ENCODE measurements at regions not wholly inside any gene's neighbourhood (a gene's known extent, or its start where the extent isn't known, plus 50 kb on each side); places are given as distances from the start of the nearest gene placed in this dataset.

DNA sequence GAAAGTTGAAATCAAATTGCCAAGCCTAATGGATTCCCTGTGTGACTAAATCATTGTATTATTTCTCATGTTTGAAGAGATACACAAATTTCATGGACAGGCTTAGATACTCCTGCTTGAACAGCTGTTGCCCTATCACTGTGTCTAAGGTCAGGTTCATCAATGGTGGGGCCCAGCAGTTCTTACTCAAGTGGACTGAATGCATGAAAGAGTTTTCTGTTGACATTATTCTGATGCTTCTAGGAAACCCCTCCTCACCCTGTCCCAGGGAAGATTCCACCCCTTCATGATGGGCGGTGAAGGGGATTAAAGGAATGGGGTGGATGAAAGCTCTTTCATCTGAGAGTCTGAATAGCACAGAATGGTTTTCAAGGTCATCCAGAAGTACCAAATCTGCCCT, 148.8 kb downstream of the INO80D start:
- no peak for DNase-seq (ENCODE audit: extremely low read depth in 1 of 11, low read depth in 9 of 11, low spot score in 4 of 11)

DNA sequence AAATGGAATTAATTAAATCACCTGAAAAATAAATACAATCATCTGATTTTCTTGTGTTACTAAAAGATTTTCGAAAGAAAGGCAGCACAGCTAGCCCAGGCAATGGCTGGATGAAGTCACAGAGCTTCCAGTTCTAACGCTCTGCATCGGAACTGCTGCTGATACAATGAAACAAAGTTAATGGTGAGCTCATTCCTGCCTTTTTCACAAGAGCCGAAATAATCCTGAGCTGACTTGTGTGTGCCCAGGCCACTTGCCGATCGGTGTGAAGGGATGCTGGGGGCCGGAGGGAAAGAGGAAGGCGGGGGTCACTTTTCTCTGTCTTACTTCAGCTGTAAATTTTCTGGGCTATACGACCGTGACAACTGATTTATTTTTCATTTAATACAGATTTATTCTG, 149.5 kb downstream of the INO80D start:
- no peak for DNase-seq (ENCODE audit: extremely low read depth in 1 of 11, low read depth in 9 of 11, low spot score in 4 of 11)

DNA sequence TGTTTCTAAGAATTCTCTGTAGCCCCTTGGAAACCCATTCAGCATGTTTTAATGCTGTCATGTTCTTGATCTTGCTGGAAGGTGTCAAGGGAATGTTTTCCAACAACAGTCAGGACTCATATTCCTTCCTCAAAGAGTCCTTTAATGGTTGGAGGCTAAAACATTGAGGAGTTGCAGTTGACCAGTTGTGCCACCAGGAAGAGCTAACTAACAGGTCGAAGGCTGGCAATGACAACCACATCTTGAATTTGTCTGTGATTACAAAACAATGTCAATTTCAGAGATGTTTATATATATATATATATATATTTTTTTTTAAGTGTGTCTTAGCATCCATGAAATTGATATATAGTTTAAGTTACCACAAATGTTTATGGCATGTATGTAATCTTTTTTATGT, 151.5 kb downstream of the INO80D start:
- DNase-seq (ENCODE audit: extremely low read depth in 1 of 11, low read depth in 9 of 11, low spot score in 4 of 11): no peak

DNA sequence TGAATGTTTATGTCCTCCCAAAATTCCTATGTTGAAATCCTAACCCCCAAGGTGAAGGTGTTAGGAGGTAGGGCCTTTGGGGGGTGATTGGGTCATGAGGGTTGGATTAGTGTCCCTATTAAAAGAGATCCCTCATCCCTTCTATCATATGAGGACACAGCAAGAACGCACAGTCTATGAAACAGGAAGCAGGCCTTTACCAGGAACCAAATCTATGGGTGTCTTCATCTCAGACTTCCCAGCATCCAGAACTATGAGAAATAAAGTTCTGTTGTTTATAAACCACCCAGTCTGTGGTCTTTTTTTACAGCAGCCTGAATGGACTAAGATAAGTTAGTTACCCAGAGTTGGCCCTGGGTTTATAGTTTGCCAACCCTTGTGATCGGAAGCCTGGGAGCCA, 153.1 kb downstream of the INO80D start:
- no peak for DNase-seq (ENCODE audit: extremely low read depth in 1 of 11, low read depth in 9 of 11, low spot score in 4 of 11)

DNA sequence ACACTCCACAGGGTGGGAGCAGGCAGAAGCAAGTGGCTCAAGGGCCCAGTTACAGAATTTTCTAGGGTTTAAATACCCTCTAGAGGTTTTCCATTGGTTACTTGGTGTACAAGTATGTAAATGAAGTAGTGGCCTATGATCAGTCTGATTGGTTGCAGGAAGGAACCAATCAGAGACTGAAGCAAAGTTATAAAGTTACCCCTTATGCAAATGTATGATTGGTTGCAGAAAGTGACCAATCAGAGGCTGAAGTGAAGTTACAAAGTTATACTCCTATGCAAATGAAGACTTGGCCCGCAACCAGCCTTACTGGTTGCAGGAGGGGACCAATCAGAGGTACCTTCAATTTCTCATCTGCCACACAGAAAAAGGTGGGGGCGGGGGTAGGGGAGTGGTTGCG, 154.6 kb downstream of the INO80D start:
- no peak for DNase-seq (ENCODE audit: extremely low read depth in 1 of 11, low read depth in 9 of 11, low spot score in 4 of 11)

DNA sequence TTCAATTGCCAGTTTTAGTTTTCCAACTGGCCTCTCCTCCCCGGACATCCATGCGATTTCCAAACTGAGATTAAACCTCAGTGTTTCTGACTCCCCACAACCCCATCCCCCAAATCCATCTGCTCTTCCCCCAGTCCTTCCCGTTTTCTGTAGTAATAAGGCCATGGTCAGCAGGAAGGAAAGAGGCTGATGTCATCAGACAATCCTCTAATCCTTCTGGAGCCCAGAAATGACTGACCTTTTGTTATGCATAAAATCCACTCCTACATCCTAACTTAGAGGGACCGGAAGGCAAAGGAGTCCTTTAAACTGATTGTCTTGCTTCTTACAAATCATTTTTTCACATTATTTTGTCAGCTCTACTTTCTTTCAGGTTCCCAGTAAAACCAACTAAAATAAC, 155.8 kb downstream of the INO80D start:
- DNase-seq (ENCODE audit: extremely low read depth in 1 of 11, low read depth in 9 of 11, low spot score in 4 of 11): no peak

DNA sequence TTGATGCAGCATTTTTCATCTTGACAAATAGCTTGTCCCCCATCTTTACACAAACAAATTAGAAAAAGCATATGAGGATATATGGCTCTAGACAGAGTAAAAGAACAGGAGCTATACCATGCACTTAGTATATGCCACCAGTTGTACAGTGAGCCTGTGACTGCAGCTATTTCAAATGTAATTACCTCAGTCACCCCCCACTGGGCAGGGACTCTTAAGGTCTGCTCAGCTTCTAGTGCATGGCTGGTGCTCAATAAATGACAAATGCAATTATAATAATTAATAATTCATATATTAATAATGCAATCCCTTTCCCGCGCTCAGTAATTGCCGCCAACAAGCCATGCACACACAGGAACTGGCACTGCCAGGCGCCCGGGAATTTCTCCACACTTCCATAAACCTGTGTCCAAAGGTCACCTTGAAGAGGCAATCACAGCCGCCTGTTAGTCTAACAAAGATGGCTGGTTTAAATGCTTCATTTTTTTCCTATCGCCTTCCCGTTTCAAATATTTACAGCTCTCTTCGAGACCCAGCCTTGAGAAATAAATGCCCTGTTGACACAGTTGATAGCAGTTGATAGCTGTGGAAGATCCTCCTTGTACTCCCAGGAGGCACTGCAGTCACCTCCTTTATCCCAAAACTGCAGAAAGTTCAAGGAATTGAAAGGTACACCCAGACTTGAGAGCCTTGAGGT, 156.6 kb downstream of the INO80D start:
- DNase-seq (ENCODE audit: extremely low read depth in 1 of 11, low read depth in 9 of 11, low spot score in 4 of 11): no peak

DNA sequence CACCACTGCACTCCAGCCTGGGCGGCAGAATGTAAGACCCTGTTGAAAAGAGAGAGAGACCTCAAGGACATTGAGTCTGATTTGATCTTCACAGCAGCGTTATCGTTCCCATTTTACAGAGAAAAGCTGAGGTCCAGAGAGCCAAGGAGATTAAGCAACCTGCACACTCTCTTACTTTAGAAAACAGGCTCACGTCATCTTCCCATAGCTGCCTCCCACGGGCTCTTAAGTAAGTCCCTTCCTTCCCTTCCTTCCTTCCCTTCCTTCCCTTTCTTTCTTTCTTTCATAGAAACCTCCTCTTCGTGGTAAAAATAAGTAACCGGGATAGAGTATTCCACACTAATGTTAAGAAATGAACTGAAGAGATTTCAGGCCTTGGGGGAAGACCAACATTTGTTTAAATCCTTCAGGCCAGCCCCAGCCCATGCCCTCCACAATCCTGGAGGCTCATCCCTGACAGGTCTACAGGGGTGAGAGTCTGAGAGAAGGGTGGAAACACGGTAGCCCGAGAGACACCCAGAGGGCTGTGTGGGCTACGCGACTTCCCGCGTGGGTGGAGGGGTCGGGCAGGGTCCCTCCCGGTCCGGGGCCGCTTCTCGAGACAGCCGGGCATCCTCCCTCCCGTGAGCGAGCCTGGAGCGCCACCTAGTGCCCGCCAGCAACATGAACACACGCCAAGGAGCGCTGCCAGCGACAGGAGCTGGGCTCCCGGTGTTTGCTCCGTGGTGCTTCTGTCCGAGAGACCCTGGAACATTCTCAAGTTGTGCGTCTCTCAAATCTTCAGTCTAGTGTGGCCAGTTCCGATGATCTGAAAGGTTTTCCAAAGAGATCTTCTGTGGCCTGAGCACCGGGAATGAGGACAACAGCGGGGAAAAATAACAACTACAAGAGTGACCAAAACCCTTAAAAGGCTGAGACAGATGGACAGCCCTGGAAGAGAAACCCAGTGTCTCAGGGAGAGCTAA, 160.3 kb downstream of the INO80D start:
- DNase-seq (ENCODE audit: extremely low read depth in 1 of 11, low read depth in 9 of 11, low spot score in 4 of 11): peak in 9 of 11 donors; percentile 59 to 79 (median 68)

DNA sequence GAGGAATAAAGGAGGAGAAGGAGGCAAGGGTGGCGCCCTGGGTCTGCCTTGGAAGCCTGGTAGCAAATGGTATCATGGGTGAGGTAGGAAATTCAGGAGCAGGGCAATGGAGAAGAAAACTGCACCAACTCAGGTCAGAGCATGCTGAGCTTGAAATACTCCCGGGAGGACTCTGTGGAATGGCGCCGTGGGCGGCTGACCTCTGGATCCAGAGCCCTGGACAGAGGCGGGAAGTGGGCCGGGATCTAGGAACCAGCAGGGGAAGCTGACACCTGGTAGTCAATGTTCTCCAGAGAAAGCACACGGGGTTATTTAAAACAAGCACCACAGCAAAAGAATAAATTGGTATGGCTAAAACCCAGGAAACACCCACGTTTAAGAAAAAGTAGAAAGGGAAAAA, 161.3 kb downstream of the INO80D start:
- no peak for DNase-seq (ENCODE audit: extremely low read depth in 1 of 11, low read depth in 9 of 11, low spot score in 4 of 11)

DNA sequence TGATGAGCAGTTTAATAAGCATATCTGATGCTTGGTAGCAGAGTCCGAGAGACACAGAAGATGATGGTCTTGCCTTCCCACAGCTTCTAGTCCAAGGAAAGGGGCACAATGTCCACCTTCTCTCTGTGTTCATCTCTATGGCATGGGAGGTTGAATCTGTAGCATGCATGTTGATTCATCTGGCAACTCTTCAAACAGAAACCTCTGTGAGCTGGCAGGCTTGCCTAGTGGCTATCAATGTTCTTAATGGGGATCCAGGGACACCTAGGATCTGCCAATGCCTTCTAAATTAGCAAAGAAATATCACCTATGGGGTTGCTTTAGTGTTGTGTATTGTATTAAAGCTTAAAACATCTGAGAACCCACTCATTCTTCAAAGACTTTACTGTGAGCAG, 170.8 kb downstream of the INO80D start:
- no peak for DNase-seq (ENCODE audit: extremely low read depth in 1 of 11, low read depth in 9 of 11, low spot score in 4 of 11)

DNA sequence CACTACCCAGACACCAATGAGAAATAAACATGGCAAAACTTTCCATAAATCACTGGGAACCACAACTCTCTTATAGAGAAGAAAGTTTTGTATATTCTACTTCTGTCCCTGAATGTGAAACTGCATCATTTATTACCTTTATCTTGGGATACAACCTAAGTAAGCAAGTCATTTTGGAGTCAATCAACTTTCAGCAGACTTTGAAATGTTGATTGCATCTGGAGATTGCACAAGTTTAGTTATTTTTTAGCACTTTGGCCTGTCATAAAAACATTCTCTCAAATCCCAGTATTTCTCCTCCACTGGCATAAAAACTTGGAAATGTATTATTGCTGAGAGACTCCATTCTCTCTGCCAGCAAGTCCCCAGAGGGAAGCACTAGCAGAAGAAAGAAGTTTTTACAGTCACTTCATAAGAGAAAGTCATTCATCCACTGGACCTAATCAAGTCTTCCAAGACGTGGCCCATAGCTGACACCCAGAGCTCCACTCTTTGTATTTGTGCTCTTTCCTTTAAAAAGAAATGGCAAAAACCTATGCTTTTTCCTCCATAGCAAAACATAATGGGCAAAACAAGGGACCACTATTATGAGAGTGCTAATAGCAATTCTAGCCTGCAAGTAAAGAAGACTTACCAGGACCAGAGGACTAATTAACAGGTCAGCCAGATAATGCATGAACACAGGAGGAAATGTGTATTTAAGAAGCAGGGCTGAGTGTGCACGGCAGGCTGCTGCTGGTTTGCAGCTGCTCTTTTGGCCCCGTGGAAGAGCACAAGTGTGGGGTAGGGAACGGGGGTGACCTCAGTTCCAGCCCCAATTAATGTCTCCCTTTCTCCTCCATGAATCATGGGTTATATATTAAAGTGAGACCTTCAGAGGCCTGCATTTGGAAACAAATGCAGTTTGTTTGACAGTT, 171.5 kb downstream of the INO80D start:
- no peak for DNase-seq (ENCODE audit: extremely low read depth in 1 of 11, low read depth in 9 of 11, low spot score in 4 of 11)

DNA sequence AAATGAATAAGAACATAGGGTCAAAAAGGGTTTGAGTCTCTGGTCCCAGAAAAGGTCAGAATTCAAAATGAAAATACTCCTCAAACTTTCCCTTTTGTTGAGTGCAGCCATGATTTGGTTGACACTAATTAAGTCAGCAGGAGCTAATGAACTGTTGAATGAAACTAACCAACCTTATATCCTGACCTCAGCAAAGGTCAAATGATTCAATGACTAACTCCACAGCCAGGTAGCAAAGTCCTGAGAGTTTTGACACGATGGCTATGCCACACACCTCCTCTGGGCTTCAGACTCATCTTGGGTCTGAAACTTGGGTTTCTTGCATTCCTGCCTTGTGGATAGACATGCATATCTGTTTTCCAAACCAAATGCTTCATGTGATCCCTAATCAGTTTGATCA, 172.3 kb downstream of the INO80D start:
- no peak for DNase-seq (ENCODE audit: extremely low read depth in 1 of 11, low read depth in 9 of 11, low spot score in 4 of 11)

DNA sequence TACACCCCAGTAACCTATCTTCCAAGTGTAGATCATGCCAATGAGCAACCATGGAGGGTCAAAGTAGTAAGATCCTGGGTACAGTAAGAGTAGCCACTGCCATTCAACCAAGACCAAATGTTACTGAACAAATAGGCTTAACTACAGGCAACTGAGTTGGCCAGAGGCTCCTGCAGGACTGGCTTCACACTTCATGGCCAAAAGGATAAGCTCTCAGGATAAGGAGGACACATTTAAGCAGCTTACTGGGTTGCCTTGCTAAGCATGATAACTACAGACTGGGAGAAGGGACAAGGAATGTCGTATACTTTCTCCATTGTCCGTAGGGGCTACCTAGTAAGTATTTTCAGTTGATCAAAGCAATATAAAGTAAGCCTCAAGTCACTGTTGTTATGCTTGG, 174.7 kb downstream of the INO80D start:
- DNase-seq (ENCODE audit: extremely low read depth in 1 of 11, low read depth in 9 of 11, low spot score in 4 of 11): no peak

DNA sequence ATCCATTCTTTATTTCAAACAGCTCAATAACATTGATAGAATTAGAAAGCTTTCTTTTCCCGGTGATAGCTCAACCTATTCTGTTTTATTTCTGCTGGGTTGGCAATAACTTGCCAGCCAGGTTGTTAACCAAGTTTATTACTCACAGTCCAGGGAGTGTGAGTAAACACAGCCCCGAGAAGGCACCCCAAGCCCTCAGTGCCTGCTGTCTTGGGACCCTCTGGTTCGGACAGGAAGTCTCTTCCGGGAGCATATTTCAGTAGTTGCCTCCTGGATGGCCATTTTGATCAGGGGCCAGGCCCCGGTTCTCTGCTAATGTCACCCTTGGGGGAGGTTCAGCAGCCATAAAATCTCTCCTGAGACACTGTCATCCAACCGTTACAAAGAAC, 176.8 kb downstream of the INO80D start:
- no peak for DNase-seq (ENCODE audit: extremely low read depth in 1 of 11, low read depth in 9 of 11, low spot score in 4 of 11)

DNA sequence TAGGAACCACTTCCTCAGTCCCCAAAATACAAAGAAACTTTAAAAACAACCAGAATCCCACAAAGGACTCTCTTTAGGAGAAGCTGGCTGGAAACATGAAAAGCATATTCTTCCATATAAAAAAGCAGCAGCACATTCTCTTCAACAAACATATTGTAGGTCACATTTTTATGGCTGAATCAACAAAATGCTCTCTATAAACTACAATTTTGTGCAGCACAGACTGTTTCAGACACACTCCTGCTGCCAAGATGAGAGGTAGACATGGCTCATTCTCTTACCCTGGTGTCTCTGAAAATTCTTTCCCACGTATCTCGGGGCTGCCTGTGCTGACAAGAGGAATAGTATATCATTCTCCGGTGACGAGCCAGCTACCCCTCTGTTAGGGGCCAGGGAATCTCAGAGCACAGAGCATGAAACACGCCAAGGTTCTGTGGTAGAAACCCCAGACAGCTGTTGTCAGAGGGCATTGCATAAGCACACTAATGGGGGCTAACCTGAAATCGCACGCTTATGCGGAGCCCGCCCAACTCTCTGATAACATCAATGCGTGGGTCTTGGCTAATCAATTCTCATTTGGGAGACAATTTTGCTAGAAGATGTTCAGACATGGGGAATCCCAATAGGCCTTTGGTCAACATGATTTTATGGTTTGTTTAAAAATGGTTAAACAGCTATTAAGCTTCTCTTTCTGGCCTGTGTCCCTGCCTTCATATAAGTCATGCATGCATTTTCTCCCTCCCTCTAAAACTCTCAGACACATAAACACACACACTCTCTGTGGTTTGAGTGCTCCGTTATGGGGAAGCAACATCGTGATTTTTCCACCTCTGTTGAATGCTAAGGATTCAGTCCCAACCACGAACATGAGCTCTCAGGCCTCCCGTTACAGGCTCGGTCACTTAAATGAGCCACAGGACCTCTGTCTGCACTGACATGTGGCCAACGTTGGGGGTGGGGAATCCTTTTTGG, 177.5 kb downstream of the INO80D start:
- DNase-seq (ENCODE audit: extremely low read depth in 1 of 11, low read depth in 9 of 11, low spot score in 4 of 11): peak in 4 of 11 donors; percentile 34 to 51 (median 44)

DNA sequence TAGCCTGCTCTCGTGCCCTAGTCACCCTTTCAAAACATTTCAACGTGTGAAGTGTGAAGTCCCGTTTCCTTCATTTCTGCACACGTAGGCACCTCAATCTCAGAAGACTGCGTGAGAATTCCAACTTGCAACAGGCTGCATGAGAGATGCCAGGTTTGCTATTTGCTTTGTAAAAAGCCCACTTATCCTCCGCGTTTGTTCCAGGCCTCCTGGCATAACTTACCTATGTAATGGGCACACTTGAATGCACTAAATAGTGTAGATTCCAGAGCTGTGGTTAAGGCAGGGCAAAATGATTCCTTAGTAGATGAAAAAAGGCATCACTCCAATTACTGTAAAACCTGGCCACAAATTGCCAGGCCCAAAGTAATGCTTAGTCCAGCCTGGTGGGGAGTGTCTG, 179.6 kb downstream of the INO80D start:
- no peak for DNase-seq (ENCODE audit: extremely low read depth in 1 of 11, low read depth in 9 of 11, low spot score in 4 of 11)

DNA sequence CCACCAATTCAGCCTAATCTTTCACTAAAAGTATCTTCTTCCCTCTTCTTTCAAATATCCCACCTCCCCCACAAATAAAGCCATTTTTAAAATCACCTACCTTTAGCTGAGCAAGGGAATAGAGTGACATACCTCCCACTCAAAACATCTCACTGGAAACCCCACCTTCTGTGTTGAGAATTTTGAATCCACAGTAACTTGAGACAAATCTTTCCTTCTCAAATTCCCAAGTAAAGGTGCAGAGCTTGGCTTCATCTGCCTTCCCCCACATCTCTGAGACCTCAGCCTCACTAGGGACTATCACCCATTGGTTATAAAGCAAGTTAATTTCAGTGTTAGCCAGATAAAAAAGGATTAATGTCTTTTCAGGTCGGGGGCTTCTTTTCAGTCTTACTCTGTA, 180.4 kb downstream of the INO80D start:
- DNase-seq (ENCODE audit: extremely low read depth in 1 of 11, low read depth in 9 of 11, low spot score in 4 of 11): no peak

DNA sequence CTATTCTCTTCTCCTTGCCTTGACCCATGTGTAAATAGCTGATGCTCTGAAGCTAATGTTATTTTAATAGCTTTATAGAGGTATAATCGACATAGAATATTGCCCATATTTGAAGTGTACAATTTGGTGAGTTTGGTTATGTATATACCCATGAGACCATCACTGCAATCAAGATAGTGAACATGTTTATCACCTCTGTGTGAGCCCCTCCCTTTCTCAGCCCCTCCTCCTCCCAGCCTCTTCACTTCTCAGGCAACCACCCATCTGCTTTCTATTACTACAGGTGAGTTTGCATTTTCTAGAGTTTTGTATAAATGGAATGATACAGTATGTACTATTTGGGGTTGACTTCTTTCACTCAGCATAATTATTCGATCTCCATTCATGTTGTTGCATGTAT, 181.1 kb downstream of the INO80D start:
- no peak for DNase-seq (ENCODE audit: extremely low read depth in 1 of 11, low read depth in 9 of 11, low spot score in 4 of 11)

Data from renal cortex interstitium (tissue), 11 donors.